ENCODE measurements at regions not wholly inside any gene's neighbourhood (a gene's known extent, or its start where the extent isn't known, plus 50 kb on each side); places are given as distances from the start of the nearest gene placed in this dataset.
"Not testable (repeated sequence)": the region's sequence is repeated elsewhere in the genome, so short reads cannot be mapped to it uniquely, and the experiment has no call there.

GRCh38 chr5:117138523-117138922 is 563.9 kb upstream of the SEMA6A start:
- DNase-seq (ENCODE audit: low read depth): no peak

- DNase-seq (ENCODE audit: low read depth): no peak
Observed at GRCh38 chr5:117135851-117136250, 561.2 kb upstream of the SEMA6A start.

GRCh38 chr5:117133198-117133597 is 558.6 kb upstream of the SEMA6A start:
- no peak for DNase-seq (ENCODE audit: low read depth)

- DNase-seq (ENCODE audit: low read depth): no peak
Observed at GRCh38 chr5:117131876-117132275, 557.3 kb upstream of the SEMA6A start.

GRCh38 chr5:117131048-117131679 is 556.5 kb upstream of the SEMA6A start:
- DNase-seq (ENCODE audit: low read depth): no peak

GRCh38 chr5:117118499-117118898 is 543.9 kb upstream of the SEMA6A start:
- DNase-seq (ENCODE audit: low read depth): no peak

GRCh38 chr5:117117314-117117713 is 542.7 kb upstream of the SEMA6A start:
- DNase-seq (ENCODE audit: low read depth): not testable (repeated sequence)

GRCh38 chr5:117110548-117110947 is 535.9 kb upstream of the SEMA6A start:
- DNase-seq (ENCODE audit: low read depth): no peak

- DNase-seq (ENCODE audit: low read depth): no peak
Observed at GRCh38 chr5:117107859-117108258, 533.2 kb upstream of the SEMA6A start.

- DNase-seq (ENCODE audit: low read depth): no peak
Observed at GRCh38 chr5:117103703-117104102, 529.1 kb upstream of the SEMA6A start.

- DNase-seq (ENCODE audit: low read depth): no peak
Observed at GRCh38 chr5:117102591-117102990, 528.0 kb upstream of the SEMA6A start.

- no peak for DNase-seq (ENCODE audit: low read depth)
Observed at GRCh38 chr5:117100176-117100575, 525.6 kb upstream of the SEMA6A start.

- DNase-seq (ENCODE audit: low read depth): no peak
Observed at GRCh38 chr5:117098094-117098493, 523.5 kb upstream of the SEMA6A start.

GRCh38 chr5:117095346-117096332 is 521.0 kb upstream of the SEMA6A start:
- no peak for DNase-seq (ENCODE audit: low read depth)

GRCh38 chr5:117094114-117094815 is 519.6 kb upstream of the SEMA6A start:
- DNase-seq (ENCODE audit: low read depth): no peak

GRCh38 chr5:117093653-117094052 is 519.0 kb upstream of the SEMA6A start:
- DNase-seq (ENCODE audit: low read depth): no peak

GRCh38 chr5:117089001-117089400 is 514.4 kb upstream of the SEMA6A start:
- no peak for DNase-seq (ENCODE audit: low read depth)

GRCh38 chr5:117088176-117088575 is 513.6 kb upstream of the SEMA6A start:
- DNase-seq (ENCODE audit: low read depth): no peak

- no peak for DNase-seq (ENCODE audit: low read depth)
Observed at GRCh38 chr5:117084067-117084466, 509.4 kb upstream of the SEMA6A start.

- DNase-seq (ENCODE audit: low read depth): no peak
Observed at GRCh38 chr5:117082977-117083376, 508.4 kb upstream of the SEMA6A start.

GRCh38 chr5:117077142-117077541 is 502.5 kb upstream of the SEMA6A start:
- DNase-seq (ENCODE audit: low read depth): no peak

- DNase-seq (ENCODE audit: low read depth): no peak
Observed at GRCh38 chr5:117072439-117072838, 497.8 kb upstream of the SEMA6A start.

GRCh38 chr5:117065800-117066199 is 491.2 kb upstream of the SEMA6A start:
- DNase-seq (ENCODE audit: low read depth): no peak
